A549 (cell line): ENCODE measurements at regions not wholly inside any gene's neighbourhood (a gene's known extent, or its start where the extent isn't known, plus 50 kb on each side); places are given as distances from the start of the nearest gene placed in this dataset.

Source experiments
- ATAC-seq, 2 experiments: fragments of 200-7000 bp in 1 of 2; fragments of >200 bp in 1 of 2; cut with Nextera tagmentation in 1 of 2; cut with Tn5 transposase in 1 of 2; 3 replicates each; pipeline versions ENCODE4 v1.8.0 to v1.9.1; 2018 to 2020; ENCODE audit warnings: mild to moderate bottlenecking in 1 of 2, moderate library complexity in 1 of 2
- CTCF ChIA-PET: fragments of 300-600 bp; sonication (Branson Sonifier 250); formaldehyde crosslinking; extraction: SDS; loops from one replicate; lab custom pipeline; 2021; ENCODE audit warnings: antibody characterized with exemption, inconsistent platforms; lab: Yijun Ruan, JAX
- POLR2A ChIA-PET: fragments of 350-600 bp; formaldehyde crosslinking; extraction: SDS; loops from one replicate; lab custom pipeline; 2021; ENCODE audit warnings: antibody characterized with exemption, inconsistent platforms; lab: Yijun Ruan, JAX
- DNase-seq, 2 experiments: peaks; one replicate each; pipeline versions ENCODE4 v3.0.0 to v3.0.0-alpha.2; 2011 to 2016; ENCODE audit warnings: low read depth in 1 of 2, low spot score in 1 of 2
- FAIRE-seq: peaks from 2 replicates; lab custom pipeline; 2011; peaks lifted over from hg19 to GRCh38; lab: Jason Lieb, UNC
- H3K27ac ChIP-seq, 2 experiments: fragments of >200 bp; sonication (Bioruptor Twin); formaldehyde crosslinking; 3 replicates each; pipeline ENCODE4 v1.5.1; 2016 to 2017
- H3K4me1 ChIP-seq: fragments of >200 bp; sonication (Bioruptor Twin); formaldehyde crosslinking; 3 replicates; pipeline ENCODE4 v1.6.1; 2016
- H3K4me2 ChIP-seq: fragments of >200 bp; sonication (Bioruptor Twin); formaldehyde crosslinking; 3 replicates; pipeline ENCODE4 v1.6.1; 2016
- H3K4me3 ChIP-seq: fragments of >200 bp; sonication (Bioruptor Twin); formaldehyde crosslinking; 3 replicates; pipeline ENCODE4 v1.5.1; 2016
- H3K9me3 ChIP-seq: fragments of >200 bp; sonication (Bioruptor Twin); formaldehyde crosslinking; 3 replicates; pipeline ENCODE4 v1.6.1; 2016
- CBX2 ChIP-seq: fragments of 200-600 bp; sonication (generic); IDR thresholded peaks from 2 replicates; pipeline ENCODE4 v1.6.1; 2016; ENCODE audit warnings: low read depth, mild to moderate bottlenecking, borderline replicate concordance
- CHD4 ChIP-seq: fragments of 200-600 bp; sonication (generic); IDR thresholded peaks from 2 replicates; pipeline ENCODE4 v1.6.1; 2016; ENCODE audit warnings: antibody characterized with exemption, mild to moderate bottlenecking, borderline replicate concordance
- CTCF ChIP-seq: fragments of >200 bp; sonication (Bioruptor Twin); formaldehyde crosslinking; IDR thresholded peaks from 3 replicates; pipeline ENCODE4 v1.5.1; 2016
- EHF ChIP-seq: fragments of 250-450 bp; sonication (Bioruptor Pico); IDR thresholded peaks from 2 replicates; pipeline ENCODE4 v1.5.0; 2020; ENCODE audit warnings: mild to moderate bottlenecking
- EHMT2 ChIP-seq: fragments of 200-600 bp; sonication (generic); IDR thresholded peaks from 2 replicates; pipeline ENCODE4 v1.6.1; 2016; ENCODE audit warnings: antibody characterized with exemption, low read depth, mild to moderate bottlenecking, moderate library complexity
- FOXS1 ChIP-seq: fragments of 250-450 bp; sonication (Bioruptor Pico); IDR thresholded peaks from 2 replicates; pipeline ENCODE4 v1.5.0; 2020; ENCODE audit warnings: mild to moderate bottlenecking, moderate library complexity
- HDAC2 ChIP-seq: fragments of 200-600 bp; sonication (generic); IDR thresholded peaks from 2 replicates; pipeline ENCODE4 v1.6.1; 2016
- HES2 ChIP-seq: fragments of >200 bp; sonication (Bioruptor Twin); formaldehyde crosslinking; IDR thresholded peaks from 2 replicates; pipeline ENCODE4 v1.6.1; 2016
- HOXA7 ChIP-seq: fragments of 250-450 bp; sonication (Bioruptor Pico); IDR thresholded peaks from 2 replicates; pipeline ENCODE4 v1.5.0; 2020; ENCODE audit warnings: mild to moderate bottlenecking, moderate library complexity
- HOXB5 ChIP-seq: fragments of 250-450 bp; sonication (Bioruptor Pico); IDR thresholded peaks from 2 replicates; pipeline ENCODE4 v1.5.0; 2020; ENCODE audit warnings: mild to moderate bottlenecking, moderate library complexity
- MAX ChIP-seq: IDR thresholded peaks from 2 replicates; pipeline ENCODE4 v1.6.1; 2012
- NPAS2 ChIP-seq: fragments of 250-450 bp; sonication (Bioruptor Pico); IDR thresholded peaks from 2 replicates; pipeline ENCODE4 v1.8.0; 2022; ENCODE audit warnings: mild to moderate bottlenecking, moderate library complexity, borderline replicate concordance
- PHF8 ChIP-seq: fragments of 200-600 bp; sonication (generic); IDR thresholded peaks from 2 replicates; pipeline ENCODE4 v1.6.1; 2016; ENCODE audit warnings: low read depth, mild to moderate bottlenecking, antibody characterized with exemption, moderate library complexity, borderline replicate concordance
- POLR2A ChIP-seq: IDR thresholded peaks from 2 replicates; pipeline ENCODE4 v1.6.1; 2012; ENCODE audit warnings: mild to moderate bottlenecking, low read length
- RAD21 ChIP-seq, 2 experiments: fragments of >200 bp in 1 of 2; sonication (Bioruptor Twin) in 1 of 2; formaldehyde crosslinking in 1 of 2; IDR thresholded peaks in 1 of 2; conservative IDR thresholded peaks in 1 of 2; 2 replicates in 1 of 2; 3 replicates in 1 of 2; pipeline ENCODE4 v1.6.1; 2012 to 2018; ENCODE audit warnings: inconsistent platforms in 1 of 2
- RARB ChIP-seq: fragments of 250-450 bp; sonication (Bioruptor Pico); IDR thresholded peaks from 2 replicates; pipeline ENCODE4 v1.8.0; 2021; ENCODE audit warnings: mild to moderate bottlenecking, moderate library complexity
- RNF2 ChIP-seq: fragments of 200-600 bp; sonication (generic); IDR thresholded peaks from 2 replicates; pipeline ENCODE4 v1.6.1; 2016; ENCODE audit warnings: low read depth, mild to moderate bottlenecking, antibody characterized with exemption, moderate library complexity, borderline replicate concordance
- SREBF2 ChIP-seq: fragments of 450-650 bp; IDR thresholded peaks from 2 replicates; pipeline ENCODE4 v1.6.1; 2014; ENCODE audit warnings: mild to moderate bottlenecking, moderate library complexity
- TP53 ChIP-seq: fragments of 250-450 bp; sonication (Bioruptor Pico); IDR thresholded peaks from 2 replicates; pipeline ENCODE4 v1.5.0; 2021; ENCODE audit warnings: mild to moderate bottlenecking, moderate library complexity
- ZFP36 ChIP-seq: fragments of 450-650 bp; IDR thresholded peaks from 2 replicates; pipeline ENCODE4 v1.6.1; 2014; ENCODE audit warnings: borderline replicate concordance; ENCODE audit not compliant: partially characterized antibody
- ZNF302 ChIP-seq: fragments of 250-450 bp; sonication (Bioruptor Pico); IDR thresholded peaks from 2 replicates; pipeline ENCODE4 v1.9.0; 2021; ENCODE audit warnings: inconsistent platforms, mild to moderate bottlenecking, moderate library complexity
- WGBS: methylation state at CpG from one replicate; pipeline ENCODE4 v1.1.6; 2017; ENCODE audit errors: missing lambda C conversion rate; 5-methylcytosine and 5-hydroxymethylcytosine counted together
- TF ChIP-seq, protein P1 (sequence below): fragments of 450-650 bp; IDR thresholded peaks from 2 replicates; pipeline ENCODE4 v1.6.1; 2014; ENCODE audit warnings: antibody characterized with exemption
- TF ChIP-seq, protein P2 (sequence below): IDR thresholded peaks from 2 replicates; pipeline ENCODE4 v1.6.1; 2012; ENCODE audit warnings: low read depth, borderline replicate concordance

DNA sequence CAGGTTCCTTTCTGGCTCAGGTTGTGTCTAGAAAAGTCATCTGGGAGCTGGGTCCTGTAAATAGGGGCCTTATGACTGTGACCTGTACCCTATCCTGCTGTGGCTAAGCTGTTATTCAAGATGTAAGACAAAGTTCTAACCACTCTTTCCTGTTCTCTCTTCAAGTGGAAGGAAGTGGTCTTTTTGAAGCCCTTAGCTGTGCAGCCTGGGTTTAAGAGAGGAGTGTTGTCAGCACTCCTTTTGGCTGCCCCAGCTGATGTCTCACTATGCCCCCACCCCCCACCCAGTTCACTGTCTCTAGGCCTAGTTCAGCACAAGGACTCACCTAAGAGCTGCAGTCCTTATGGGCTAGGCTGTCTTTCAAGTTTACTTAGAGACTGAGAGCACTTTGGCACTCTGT, 1069.5 kb downstream of the FAM133A start (continued):
- TF ChIP-seq, protein P1, sequence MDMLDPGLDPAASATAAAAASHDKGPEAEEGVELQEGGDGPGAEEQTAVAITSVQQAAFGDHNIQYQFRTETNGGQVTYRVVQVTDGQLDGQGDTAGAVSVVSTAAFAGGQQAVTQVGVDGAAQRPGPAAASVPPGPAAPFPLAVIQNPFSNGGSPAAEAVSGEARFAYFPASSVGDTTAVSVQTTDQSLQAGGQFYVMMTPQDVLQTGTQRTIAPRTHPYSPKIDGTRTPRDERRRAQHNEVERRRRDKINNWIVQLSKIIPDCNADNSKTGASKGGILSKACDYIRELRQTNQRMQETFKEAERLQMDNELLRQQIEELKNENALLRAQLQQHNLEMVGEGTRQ = no peak

DNA sequence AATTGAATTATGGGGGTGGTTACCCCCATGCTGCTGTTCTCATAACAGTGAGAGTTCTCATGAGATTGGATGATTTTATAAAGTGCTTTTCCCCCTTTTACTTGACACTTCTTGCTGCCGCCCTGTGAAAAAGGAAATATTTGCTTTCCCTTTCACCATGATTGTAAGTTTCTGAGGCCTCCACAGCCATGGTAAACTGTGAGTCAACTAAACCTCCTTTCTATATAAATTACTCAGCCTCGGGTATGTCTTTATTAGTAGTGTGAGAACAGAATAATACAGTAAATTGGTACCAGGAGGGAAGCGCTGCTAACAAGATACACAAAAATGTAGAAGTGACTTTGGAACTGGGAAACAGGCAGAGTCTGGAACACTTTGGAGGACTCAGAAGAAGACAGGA, 1070.8 kb downstream of the FAM133A start:
- Histone ChIP-seq H3K9me3 (no peaks in the 10 kb centered on the region), H3K4me3 (no peak overlapping the region), H3K4me2 (no peak overlapping the region), H3K4me1 (no peaks in the 10 kb centered on the region), H3K27ac (no peak overlapping the region)
- no peak for TF ChIP-seq MAX
- no peak for TF ChIP-seq HOXB5 (CRISPR knock-in tag)
- no peak for TF ChIP-seq FOXS1 (CRISPR knock-in tag)
- TF ChIP-seq HDAC2 = no peak
- TF ChIP-seq, protein P1 = no peak
- no peak for TF ChIP-seq CBX2
- FAIRE-seq (no peak), DNase-seq (no peak), ATAC-seq (no peak)
- POLR2A ChIA-PET = no interaction called here
- CTCF ChIA-PET = no interaction called here
- WGBS = 64% methylated on average over 3 of the region's 3 CpGs

DNA sequence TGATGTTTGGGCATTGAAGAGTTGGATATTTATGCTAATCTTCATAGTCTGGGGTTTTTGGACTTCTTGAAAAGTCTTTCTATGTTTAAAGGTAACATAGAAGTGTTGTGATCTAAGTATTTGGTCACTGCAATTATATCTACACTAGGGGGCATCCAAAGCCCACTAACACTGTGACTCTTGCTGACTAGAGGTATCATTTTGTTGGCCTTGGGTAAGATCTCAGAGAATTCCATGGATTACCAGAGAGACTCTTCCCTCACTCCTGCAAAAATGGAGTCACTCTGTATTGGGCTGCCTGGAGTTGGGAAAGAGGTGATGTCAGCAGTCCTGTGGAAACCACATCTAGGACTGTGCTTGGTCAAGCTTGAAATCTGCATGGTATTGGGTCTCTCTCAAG, 1077.6 kb downstream of the FAM133A start:
- Histone ChIP-seq H3K27ac (no peak overlapping the region), H3K9me3 (no peaks in the 10 kb centered on the region), H3K4me3 (no peak overlapping the region), H3K4me2 (no peak overlapping the region), H3K4me1 (no peaks in the 10 kb centered on the region)
- DNase-seq (no peak), ATAC-seq (no peak), FAIRE-seq (no peak)
- POLR2A ChIA-PET = no interaction called here
- CTCF ChIA-PET = no interaction called here
- no peak for TF ChIP-seq HOXA7 (CRISPR knock-in tag)
- no peak for TF ChIP-seq SREBF2
- no peak for TF ChIP-seq CBX2
- TF ChIP-seq TP53 = no peak
- TF ChIP-seq CTCF = no peak
- no peak for TF ChIP-seq CHD4
- TF ChIP-seq ZFP36 = no peak
- TF ChIP-seq RAD21 (conservative IDR thresholded peaks at IDR 0.05 in 1 of 2, IDR thresholded peaks at IDR 0.05 in 1 of 2) = no peak
- TF ChIP-seq HES2 = no peak
- TF ChIP-seq EHMT2 = no peak
- TF ChIP-seq RNF2 = no peak
- TF ChIP-seq EHF (CRISPR knock-in tag) = no peak
- TF ChIP-seq NPAS2 (CRISPR knock-in tag) = no peak
- no peak for TF ChIP-seq FOXS1 (CRISPR knock-in tag)
- TF ChIP-seq ZNF302 (CRISPR knock-in tag) = no peak
- no peak for TF ChIP-seq POLR2A
- no peak for TF ChIP-seq RARB (CRISPR knock-in tag)
- TF ChIP-seq, protein P2, sequence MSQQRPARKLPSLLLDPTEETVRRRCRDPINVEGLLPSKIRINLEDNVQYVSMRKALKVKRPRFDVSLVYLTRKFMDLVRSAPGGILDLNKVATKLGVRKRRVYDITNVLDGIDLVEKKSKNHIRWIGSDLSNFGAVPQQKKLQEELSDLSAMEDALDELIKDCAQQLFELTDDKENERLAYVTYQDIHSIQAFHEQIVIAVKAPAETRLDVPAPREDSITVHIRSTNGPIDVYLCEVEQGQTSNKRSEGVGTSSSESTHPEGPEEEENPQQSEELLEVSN = no peak
- TF ChIP-seq PHF8 = no peak
